ENCODE measurements at regions not wholly inside any gene's neighbourhood (a gene's known extent, or its start where the extent isn't known, plus 50 kb on each side); places are given as distances from the start of the nearest gene placed in this dataset.

DNA sequence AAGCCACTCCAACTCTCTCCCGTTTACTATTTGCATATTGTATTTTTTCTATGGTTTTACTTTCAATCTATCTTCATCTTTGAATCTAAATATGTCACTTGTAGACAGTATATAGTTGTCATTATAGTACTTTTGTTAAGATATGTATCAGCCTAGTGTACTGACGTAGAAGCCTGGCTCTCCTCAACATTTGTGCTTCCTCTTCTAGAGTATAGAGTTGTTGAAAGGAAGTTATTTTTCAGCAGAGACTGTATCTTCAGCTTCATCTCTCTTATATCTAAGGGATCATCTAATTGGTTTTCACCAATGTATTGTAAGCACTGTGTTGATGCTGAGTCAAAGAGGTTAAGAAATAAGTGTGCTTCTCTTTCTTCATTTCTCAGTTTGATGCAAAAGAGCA, 192.8 kb downstream of the LMO4 start:
- H3K27ac ChIP-seq, result no peak overlapping the region
- TF ChIP-seq, protein P1, sequence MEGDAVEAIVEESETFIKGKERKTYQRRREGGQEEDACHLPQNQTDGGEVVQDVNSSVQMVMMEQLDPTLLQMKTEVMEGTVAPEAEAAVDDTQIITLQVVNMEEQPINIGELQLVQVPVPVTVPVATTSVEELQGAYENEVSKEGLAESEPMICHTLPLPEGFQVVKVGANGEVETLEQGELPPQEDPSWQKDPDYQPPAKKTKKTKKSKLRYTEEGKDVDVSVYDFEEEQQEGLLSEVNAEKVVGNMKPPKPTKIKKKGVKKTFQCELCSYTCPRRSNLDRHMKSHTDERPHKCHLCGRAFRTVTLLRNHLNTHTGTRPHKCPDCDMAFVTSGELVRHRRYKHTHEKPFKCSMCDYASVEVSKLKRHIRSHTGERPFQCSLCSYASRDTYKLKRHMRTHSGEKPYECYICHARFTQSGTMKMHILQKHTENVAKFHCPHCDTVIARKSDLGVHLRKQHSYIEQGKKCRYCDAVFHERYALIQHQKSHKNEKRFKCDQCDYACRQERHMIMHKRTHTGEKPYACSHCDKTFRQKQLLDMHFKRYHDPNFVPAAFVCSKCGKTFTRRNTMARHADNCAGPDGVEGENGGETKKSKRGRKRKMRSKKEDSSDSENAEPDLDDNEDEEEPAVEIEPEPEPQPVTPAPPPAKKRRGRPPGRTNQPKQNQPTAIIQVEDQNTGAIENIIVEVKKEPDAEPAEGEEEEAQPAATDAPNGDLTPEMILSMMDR (conservative IDR thresholded peaks at IDR 0.05), result no peak
- no peak for TF ChIP-seq ZFX (IDR thresholded peaks at IDR 0.05)

DNA sequence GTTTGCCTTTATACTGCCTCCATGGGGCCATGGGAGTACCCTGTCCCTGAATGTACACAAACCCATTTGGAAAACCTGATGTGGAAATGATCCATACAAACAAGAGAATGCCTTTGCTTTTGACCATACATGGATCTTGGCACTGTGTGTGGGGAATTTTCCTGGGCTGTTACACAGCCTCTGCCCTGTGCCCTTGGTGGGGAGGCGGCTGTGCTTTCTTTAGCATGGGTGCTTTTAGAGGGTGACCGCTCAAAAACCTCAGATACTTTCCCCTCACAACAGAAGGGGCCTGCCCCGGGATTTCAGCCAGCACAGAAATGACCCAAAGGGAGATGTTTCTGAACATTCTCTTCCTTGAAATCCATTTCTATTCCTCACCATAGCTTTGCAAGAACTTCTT, 194.8 kb downstream of the LMO4 start:
- TF ChIP-seq ZFX (IDR thresholded peaks at IDR 0.05), result no peak
- TF ChIP-seq, protein P1 (conservative IDR thresholded peaks at IDR 0.05), result no peak

GRCh38 chr1:87524021-87524754, 195.5 kb downstream of the LMO4 start:
- H3K27ac ChIP-seq, result no peak overlapping the region
- TF ChIP-seq ZFX (IDR thresholded peaks at IDR 0.05), result no peak
- TF ChIP-seq, protein P1 (conservative IDR thresholded peaks at IDR 0.05), result no peak

More for the DNA sequence above, 194.8 kb downstream of the LMO4 start:
- no peak overlapping the region for H3K27ac ChIP-seq

- H3K27ac ChIP-seq, result no peak overlapping the region
- TF ChIP-seq, protein P1 (conservative IDR thresholded peaks at IDR 0.05), result no peak
- TF ChIP-seq ZFX (IDR thresholded peaks at IDR 0.05), result no peak
These were observed 200.3 kb downstream of the LMO4 start for GRCh38 chr1:87528754-87529517.

GRCh38 chr1:87530042-87530807, 201.5 kb downstream of the LMO4 start:
- TF ChIP-seq, protein P1 (conservative IDR thresholded peaks at IDR 0.05), result no peak
- no peak for TF ChIP-seq ZFX (IDR thresholded peaks at IDR 0.05)

DNA sequence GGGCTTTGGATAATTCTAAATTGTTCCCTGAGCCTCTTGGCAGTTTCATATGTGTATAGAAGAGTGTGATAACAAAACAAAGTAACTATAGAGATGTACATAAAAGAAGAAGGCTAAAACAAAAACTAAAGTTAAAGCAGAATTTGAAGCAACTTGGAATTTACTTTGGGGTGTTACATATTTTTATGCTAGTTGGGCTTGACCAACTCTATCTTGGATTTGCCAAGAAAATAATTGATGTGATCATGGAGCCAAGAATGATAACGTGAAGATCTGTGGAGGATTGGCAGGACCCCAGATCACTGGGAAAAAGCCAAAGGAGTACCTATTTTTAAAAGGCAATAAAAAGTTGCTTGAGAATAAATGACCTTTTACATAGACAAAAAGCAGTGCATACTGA, 206.9 kb downstream of the LMO4 start:
- TF ChIP-seq, protein P1 (conservative IDR thresholded peaks at IDR 0.05), result no peak
- no peak for TF ChIP-seq ZFX (IDR thresholded peaks at IDR 0.05)
- no peak overlapping the region for H3K27ac ChIP-seq

More at GRCh38 chr1:87530042-87530807, 201.5 kb downstream of the LMO4 start:
- H3K27ac ChIP-seq, result no peak overlapping the region

All from C4-2B (cell line).